Stimulated activated CD8-positive, alpha-beta memory T cell treated with anti-CD3 and anti-CD28 coated beads, Interleukin-2, amount 100 ng/mL, for 48 hours (primary cell): ENCODE measurements at regions not wholly inside any gene's neighbourhood (a gene's known extent, or its start where the extent isn't known, plus 50 kb on each side); places are given as distances from the start of the nearest gene placed in this dataset.
"Not testable (repeated sequence)": the region's sequence is repeated elsewhere in the genome, so short reads cannot be mapped to it uniquely, and the experiment has no call there.

ENCODE experiments used
- DNase-seq, 2 donors: peaks; one replicate each; pipeline ENCODE4 v3.0.0-alpha.2; 2020; ENCODE audit warnings: low read depth in 2 of 2

DNA sequence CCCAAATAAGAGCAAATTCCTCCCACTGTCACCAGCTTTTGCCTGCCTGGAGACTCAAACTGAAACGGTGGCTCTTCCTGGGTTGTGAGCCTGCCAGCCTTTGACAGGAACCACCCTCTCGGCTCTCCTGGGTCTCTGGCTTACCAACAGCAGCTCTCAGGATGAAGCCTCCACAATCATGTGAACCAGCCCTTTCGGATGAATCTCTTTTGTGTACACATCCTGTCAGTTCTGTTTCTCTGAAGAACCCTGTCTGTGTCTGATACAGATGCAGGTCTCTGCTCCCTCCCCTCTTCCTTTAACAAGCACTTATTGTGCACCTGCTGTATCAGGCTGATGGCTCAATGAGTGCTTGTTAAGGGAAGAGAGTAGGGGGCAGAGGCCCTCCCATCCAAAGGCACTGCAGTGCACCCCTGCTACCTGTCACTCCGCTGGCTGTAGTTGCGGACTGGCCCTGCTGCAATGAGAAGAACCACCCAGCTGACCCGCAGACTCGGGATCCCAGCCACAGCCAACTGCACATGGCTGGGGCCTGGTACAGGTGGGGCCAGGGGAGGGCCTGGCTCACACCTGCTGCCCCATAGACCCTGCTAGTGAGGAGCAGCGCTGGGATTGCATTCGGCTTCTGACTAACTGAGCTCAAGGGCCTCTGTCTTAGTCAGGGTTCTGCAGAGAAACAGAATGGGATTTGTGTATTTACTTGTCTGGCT, 120.1 kb upstream of the PMEPA1 start:
- no peak for DNase-seq

DNA sequence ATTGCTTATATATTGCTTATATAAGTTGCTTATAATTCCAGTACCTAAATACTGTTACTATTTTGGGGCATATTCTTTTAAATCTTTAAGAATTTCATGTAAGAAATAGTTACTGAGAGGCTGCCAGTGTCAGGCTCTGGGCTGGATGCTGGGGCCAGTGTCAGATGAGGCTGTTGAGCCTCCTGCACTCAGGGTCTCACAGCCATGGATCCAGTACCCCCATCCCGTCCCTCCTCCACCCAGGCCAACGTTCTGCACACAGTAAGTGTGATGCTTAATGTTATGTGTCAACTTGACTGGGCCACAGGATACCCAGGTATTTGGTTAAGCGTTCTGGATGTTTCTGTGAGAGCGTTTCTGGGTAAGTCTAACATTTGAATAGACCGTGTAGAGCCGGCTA, 119.5 kb upstream of the PMEPA1 start:
- no peak for DNase-seq

DNA sequence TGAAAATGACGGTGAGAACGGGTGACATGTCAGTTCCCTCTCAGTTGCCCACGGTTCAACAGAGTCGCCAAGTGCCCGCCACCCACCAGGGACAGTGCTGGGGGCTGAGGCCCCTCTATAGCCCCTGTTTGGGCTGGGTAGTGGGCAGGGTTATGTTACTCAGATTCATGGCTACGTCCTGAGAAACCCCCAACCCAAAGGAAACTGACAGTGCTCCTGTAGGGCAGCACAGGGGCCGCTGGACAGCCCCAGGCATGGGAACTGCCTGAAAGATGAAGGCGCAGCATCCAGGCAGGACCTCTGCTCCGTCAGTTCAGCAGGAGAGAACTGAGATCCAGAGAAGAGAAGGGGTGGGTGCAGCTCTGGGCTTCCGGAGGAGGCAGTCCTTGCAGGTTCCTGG, 118.9 kb upstream of the PMEPA1 start:
- DNase-seq: no peak

DNA sequence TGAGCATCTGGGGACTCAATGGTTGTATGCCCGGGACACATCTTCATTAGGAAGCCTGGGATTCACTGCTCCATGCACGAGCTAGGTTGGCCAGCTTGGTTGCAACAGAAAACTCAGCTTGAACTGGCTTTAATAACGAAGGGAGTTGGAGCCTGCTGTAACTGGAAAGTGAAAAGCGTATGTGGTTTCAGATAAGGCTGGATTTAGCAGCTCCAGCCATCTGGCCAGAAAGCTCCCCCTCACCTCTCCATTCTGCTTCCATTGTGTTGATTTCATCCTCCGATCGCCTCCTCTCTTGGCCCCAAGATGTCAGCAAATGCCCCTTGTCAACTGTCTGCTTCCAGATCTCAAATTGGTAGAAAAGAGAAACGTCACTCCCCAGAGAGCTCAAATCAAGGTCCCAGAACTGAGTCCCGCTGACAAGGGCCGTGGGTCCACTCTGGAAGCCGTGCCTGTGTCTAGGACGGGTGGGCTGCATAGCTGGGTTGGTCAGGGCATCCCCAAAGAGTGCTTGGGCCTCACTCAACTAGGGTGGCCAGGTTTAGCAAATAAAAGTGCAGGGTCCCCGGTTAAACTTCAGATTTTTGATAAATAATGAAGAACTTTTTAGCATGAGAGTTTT, 117.0 kb upstream of the PMEPA1 start:
- no peak for DNase-seq

DNA sequence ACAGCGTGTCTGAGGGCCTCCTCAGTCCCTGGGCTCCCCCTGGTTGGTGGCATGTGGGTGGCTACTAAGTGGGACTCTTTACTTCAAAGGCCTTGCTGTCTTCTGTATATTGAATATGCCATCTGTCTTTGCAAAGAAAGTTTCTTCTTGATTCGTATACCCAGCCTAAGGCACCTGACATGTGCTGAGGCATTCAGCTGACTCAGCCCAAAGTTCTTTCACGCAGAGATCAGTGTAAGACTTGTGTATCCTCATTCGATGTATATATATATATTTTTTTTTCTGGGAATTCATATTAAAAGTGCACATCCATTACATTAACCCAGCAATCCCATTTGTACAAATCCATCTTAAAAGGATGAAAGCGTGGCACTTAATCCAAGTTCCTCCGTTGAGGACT, 115.1 kb upstream of the PMEPA1 start:
- no peak for DNase-seq

DNA sequence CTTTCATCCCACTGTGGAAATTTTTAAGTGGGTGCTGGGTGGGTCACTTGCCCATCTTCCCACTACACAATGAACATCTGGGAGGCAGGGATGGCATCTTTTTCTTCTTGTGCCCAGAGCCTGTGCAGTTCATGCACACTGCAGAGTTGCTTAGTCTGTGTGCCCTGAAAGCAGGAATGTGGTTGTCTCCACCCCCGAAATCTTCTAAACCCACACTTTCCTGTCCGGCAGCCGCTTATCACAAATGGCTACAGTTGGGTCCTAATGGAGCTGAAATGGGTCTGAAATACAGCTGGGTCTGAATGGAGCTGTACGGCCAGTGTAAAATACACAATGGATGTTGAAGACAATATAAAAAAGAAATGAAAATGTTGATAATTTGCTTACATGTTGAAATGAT, 112.1 kb upstream of the PMEPA1 start:
- no peak for DNase-seq

DNA sequence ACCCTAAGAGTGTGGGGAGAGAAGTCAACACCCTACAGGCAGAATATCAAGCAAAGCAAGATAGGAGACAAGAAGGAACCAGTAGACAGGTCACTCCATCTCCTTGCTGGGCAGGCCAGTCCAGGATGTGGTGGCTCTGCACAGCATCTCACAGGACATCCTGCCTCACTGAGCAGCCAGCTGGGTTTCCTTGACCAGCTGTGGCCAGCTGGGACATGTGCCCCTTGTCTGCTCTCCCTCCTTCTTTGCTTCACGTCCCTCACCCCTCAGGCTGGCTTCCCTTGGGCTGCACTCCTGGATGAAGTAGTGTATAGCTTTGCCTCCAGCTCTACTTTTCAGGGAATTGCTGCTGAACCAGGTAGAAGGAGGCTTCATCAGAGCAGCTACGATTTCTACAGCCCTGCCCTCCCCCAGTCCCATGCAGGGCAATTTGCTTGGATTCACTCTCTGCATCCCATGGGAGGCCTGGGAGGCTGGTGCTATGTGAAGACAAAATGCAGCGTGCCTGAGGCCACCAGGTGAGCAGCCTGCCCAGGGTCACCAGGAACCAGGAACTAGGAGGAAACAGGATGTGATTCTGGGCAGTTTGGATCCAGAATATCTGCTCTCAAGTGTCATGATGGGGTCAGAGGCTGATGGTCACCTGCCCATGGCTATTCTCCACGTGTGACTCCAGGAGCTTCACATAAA, 110.0 kb upstream of the PMEPA1 start:
- no peak for DNase-seq

DNA sequence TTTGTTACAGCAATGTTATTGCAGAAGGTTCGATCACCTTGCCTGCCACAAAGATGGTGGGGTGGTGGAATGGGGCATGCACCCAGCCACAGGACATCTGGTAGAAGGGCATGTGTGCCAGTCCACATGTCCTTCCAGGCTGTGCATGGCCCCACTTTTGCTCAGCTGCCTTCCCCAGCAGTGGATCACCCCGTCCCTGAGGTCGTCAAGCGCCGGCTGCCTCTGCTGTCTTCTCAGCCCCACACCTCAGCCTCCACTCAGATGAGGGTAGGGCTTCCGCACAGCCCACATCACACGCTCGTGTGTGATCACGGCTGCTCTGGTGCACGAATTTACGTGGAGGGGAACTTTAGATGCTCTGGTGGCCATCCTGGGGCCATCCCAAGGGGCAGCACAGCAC, 109.5 kb upstream of the PMEPA1 start:
- no peak for DNase-seq

DNA sequence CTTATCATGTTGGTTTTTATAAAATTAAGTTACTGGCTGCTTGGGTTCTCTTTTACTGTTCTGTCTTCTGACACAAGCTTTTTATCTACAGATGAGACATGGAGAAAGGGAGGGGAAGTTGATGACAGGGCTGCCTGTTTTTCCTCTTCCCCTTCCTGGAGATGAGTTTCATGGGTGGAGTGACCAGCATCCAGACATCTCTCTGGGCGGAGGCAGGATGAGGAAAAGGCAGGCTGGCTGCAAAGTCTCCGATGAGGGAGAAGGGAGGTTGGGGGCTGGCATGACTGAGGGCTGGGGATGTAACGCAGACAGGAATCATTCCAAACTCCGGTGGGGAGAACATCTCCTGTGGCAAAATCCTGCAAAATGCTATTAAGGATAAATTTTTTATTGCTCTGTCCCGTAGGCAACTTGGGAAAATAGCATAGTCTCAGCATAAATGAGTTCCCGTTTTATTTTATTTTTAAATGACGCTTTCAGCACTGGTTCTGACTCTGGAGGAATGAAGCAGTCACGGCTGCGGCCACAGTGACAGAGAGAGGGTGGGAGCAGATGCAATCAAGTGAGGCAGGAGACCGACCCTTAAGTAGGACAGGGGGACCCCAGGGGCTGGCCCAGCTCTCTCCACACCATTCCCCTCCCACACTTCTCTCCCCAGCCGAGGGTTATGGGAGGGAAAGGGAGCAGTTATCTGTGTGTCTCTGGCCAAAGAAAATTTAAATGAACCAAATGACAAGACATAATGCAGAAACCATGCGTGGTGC, 108.8 kb upstream of the PMEPA1 start:
- DNase-seq: no peak

DNA sequence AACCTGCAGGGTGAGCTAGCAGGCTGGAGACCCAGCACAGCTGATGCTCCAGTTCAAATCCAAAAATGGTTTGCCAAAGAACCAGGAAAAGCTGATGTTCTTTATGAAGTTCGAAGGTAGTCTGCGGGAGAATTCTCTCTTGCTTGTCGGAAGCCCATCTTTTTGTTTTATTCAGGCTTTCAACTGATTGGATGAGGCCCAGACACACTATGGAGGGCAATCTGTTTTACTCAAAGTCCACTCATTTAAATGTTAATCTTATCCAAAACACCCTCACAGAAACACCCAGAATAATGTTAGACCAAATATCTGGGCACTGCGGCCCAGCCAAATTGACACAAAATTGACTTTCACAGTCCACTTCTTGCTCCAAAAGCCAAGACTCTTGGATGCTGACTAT, 105.6 kb upstream of the PMEPA1 start:
- no peak for DNase-seq

DNA sequence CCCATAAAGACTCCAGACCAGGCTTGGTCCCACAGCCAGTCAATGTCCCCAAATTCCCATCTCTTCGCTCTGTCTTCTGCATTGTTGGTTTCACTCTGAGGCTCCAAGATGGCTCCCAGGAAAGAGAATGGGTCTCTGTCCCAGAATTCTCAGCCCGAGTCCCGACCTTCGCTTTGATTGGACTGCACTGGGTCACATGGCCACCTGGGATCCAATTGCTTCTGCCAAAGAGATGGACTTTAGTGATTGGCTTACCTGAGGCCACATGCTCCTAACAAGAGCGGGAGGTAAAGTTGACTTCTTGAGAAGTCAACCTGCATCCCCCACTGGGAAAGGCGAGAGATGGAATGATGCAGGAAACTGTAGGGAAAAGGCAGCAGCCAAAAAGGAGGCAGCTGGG, 104.7 kb upstream of the PMEPA1 start:
- no peak for DNase-seq

DNA sequence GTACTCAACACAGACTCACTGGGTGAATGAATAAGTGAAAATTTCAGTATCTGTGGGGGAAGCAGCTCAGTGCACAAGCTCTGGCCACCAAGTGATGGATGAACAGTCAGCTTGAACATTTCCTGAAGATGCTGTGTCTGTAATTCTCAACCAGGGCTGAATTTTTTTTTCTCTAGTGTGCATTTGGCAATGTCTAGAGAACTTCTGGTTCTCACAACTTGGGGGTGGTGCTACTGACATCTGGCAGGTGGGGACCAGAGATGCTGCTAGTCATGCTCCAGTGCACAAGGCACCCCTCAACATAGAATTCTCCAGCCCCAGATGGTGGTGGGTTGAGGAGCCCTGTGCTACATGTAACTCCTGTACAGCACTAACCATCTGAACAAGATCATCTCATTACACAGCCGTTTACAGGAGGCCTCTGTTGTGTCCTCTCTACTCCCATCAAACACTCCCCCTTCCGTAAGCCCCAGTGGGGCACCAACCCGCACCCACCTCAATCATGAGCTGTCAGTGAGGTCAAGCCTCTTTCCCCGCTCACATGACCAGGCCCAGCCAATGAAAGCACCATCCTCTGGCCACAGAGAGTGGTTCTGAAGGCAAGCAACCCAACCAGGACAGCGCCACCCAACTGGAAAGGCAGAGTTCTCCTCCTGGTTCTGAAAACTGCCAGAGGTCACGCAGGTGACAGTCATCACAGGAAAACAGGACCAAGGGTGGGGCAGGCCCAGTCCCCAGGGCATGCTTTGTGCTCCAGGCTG, 103.9 kb upstream of the PMEPA1 start:
- DNase-seq: no peak

DNA sequence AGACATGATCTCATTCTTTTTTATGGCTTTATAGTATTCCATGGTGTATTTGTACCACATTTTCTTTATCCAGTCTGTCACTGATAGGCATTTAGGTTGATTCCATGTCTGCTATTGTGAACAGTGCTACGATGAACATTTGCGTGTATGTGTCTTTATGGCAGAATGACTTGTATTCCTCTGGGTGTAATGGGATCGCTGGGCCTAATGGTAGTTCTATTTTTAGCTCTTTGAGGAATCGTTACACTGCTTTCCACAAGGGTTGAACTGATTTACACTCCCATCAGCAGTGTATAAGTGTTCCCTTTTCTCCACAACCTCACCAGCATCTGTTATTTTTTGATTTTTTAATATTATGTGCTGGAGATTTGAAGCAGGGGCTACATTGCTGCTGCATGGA, 102.8 kb upstream of the PMEPA1 start:
- DNase-seq: not testable (repeated sequence)

DNA sequence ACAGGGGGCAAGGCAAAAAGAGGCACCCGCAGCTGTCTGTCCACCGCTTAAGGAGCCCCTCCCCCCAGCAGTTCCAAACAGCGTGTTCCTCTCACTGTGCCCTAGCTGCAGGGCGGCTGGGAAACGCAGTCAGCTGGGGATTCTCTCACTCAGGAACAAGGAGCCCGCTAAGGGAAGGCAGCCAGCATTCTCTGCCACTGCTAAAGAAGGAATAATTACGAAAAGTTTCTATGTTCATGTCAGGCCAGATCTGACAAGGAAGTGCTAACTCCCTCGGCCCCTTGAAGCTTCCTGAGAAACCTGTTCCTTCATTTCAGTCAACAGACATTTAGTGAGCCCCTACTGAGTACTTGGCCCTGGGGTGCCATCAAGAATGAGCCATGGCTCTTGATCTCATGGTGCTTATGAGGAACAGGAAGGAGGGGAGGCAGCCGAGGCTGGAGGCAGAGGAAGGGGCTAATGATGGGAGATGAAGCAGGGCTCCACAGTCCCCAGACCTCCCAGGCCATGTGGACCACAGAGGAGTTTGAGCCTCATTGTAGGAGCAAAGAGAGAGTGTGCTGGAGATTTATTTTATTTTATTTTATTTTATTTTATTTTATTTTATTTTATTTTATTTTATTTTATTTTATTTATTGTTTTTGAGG, 101.7 kb upstream of the PMEPA1 start:
- no peak for DNase-seq

DNA sequence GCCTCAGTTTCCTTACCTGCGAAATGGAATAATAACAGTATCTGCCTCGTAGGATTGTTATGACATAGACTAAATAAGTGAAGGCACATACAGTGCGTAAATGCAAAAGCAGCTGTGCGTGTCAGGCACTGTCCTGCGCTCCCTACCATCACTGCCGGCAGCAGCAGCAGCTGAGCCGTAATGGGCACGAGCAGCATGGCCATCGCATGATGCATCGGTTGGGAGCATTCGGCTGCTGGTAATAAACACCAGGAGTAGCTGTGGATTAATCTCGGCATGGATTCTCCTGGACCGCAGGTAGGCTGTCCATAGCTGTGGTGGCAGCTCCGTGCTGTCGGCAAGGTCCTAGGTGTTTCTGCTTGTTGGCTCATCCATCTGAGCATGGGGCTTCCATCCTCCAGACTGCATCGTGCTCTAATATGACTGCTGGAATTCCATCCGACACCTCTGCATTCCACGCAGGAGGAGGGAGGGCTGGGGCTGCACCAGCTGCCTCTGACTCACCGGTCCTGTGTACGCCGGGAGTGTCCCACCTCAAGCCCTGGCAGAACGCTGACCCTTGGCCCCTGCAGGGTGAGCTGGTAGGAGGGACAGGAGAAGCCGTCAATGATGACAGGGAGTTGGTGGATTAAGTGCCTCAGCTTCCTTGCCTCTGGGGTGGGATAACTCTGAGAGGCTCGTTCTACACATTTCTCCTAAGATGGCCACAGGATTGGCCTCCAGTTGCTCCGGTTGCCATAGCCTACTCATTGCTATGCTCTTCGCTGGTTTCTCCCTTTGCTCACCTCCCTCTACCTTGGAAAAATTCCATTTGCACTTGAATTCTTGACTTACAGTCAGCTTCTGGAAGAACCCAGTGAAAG, 100.9 kb upstream of the PMEPA1 start:
- DNase-seq: no peak

DNA sequence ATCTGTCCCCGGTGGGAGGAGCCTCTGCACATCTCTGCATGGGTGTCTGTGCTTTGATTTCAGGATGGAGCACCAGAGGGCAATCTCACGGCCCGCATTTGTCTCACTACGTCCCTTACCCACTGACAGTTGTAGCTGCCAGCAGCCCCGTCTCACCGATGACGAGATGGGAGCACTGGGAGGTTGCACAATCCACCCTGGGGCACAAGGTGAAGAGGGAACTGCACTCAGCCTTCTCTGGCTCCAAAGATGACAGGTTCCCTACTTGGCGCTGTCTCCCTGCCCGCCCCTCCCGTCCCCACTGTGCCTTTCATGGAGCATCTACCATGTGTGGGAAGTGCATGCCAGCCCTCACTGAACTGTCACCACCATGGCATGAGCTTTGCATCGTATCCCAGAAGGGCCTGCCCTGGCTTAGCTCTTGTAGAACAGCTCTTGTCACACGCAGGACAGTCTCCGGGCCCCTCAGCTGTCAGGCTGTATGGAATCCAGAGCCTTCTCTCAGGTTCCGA, 99.9 kb upstream of the PMEPA1 start:
- DNase-seq: no peak

DNA sequence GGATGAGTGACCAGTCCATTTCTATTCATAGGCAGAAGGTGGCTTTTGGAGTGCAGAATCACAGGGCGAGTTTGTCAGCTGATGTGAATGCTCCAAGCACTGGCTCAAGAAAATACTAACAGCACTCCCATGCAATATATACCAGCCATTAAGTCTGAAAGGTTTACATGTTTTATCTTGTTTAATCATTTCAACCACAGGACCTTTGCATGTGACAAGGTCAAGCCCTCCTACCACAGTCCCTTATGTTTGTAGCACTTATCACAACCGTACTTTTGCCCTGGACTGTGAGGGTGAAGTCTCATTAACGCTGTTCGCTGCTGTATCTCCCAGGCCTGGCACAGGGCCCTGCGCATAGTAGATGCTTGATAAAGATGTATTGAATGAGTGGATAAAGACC, 99.3 kb upstream of the PMEPA1 start:
- no peak for DNase-seq

DNA sequence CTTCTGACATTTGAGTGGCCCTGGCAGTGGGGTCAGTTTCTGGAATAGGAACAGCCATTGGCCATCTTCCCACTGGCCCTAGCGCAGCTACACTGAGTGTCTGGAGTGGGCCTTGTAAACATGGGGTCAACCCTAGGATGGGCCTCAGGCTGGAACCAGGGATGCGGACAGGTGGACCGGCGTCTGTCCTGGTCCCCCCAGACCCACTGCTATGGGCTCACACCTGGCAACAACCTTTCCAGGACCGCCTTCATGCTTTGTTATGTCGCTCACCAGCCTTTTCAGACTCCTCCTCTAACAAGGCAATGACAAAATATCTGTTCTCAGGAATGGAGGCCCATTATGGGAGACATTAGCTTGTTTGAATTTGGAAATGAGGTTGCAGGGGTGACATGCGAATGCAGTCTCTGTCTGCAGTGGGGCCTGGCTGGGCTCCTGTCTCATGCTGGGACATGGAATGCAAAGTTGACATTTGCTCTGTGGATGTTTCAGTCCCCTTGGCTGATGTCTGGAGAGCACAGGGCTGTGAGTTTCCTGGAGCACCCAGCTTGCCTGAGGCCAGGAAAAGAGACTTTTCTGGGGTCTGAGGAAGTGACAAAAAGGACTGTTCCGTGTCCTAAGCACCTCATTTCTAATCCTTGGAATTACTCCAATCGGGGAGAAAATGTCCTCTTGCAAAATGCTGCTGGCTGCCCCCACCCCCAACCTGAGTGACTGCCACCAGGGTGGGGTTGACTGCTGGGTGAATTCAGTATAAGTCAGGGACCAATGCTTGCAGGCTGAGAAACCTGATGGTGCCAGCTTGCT, 98.7 kb upstream of the PMEPA1 start:
- no peak for DNase-seq
